Neuronal stem cell (in vitro differentiated cells): ENCODE measurements at regions not wholly inside any gene's neighbourhood (a gene's known extent, or its start where the extent isn't known, plus 50 kb on each side); places are given as distances from the start of the nearest gene placed in this dataset.

ENCODE experiments used
- DNase-seq: peaks from one replicate; pipeline ENCODE4 v3.0.0-alpha.2; 2013; ENCODE audit warnings: low spot score
- H2AFZ ChIP-seq: one replicate; pipeline ENCODE4 v1.6.1; 2013; ENCODE audit warnings: mild to moderate bottlenecking, low read length, inconsistent platforms
- H2AK5ac ChIP-seq: 2 replicates; pipeline ENCODE4 v1.6.1; 2013; ENCODE audit warnings: low read depth, mild to moderate bottlenecking, inconsistent platforms, low read length, moderate library complexity, mixed read lengths
- H2BK120ac ChIP-seq: 2 replicates; pipeline ENCODE4 v1.6.1; 2013; ENCODE audit warnings: low read depth, mild to moderate bottlenecking, inconsistent platforms, low read length, moderate library complexity, mixed read lengths
- H2BK12ac ChIP-seq: one replicate; pipeline ENCODE4 v1.6.1; 2013; ENCODE audit warnings: low read length, inconsistent platforms
- H2BK15ac ChIP-seq: 2 replicates; pipeline ENCODE4 v1.6.1; 2013; ENCODE audit warnings: mild to moderate bottlenecking, low read length, inconsistent platforms, mixed read lengths
- H2BK5ac ChIP-seq: one replicate; pipeline ENCODE4 v1.6.1; 2013; ENCODE audit warnings: inconsistent platforms, mild to moderate bottlenecking, low read length, moderate library complexity
- H3K14ac ChIP-seq: one replicate; pipeline ENCODE4 v1.6.1; 2013; ENCODE audit warnings: low read length, inconsistent platforms
- H3K18ac ChIP-seq: 2 replicates; pipeline ENCODE4 v1.6.1; 2013; ENCODE audit warnings: low read length, inconsistent platforms
- H3K23ac ChIP-seq: 2 replicates; pipeline ENCODE4 v1.6.1; 2013; ENCODE audit warnings: low read depth, mild to moderate bottlenecking, mixed read lengths, low read length, inconsistent platforms; ENCODE audit not compliant: poor library complexity
- H3K27ac ChIP-seq: replicated peaks from 3 replicates; pipeline ENCODE4 v1.5.1; 2013; ENCODE audit warnings: low read length, inconsistent platforms
- H3K27me3 ChIP-seq, 3 experiments: 2 replicates each; pipeline ENCODE4 v1.6.1; 2013; ENCODE audit warnings: low read length in 3 of 3, mild to moderate bottlenecking in 2 of 3, inconsistent platforms in 1 of 3, low read depth in 1 of 3, mixed read lengths in 1 of 3, moderate library complexity in 1 of 3; ENCODE audit not compliant: control insufficient read depth in 3 of 3, insufficient read depth in 3 of 3
- H3K36me3 ChIP-seq, 2 donors: replicated peaks in 1 of 2; 2 replicates each; pipeline ENCODE4 v1.6.1; 2013; ENCODE audit warnings: low read length in 2 of 2; ENCODE audit not compliant: control insufficient read depth in 2 of 2, insufficient read depth in 2 of 2
- H3K4ac ChIP-seq: 2 replicates; pipeline ENCODE4 v1.6.1; 2013; ENCODE audit warnings: inconsistent platforms, mild to moderate bottlenecking, low read length, moderate library complexity
- H3K4me1 ChIP-seq, 2 donors: 1 replicate in 1 of 2; 2 replicates in 1 of 2; pipeline ENCODE4 v1.6.1; 2013; ENCODE audit warnings: low read length in 2 of 2, low read depth in 1 of 2; ENCODE audit not compliant: control insufficient read depth in 2 of 2, insufficient read depth in 1 of 2
- H3K4me2 ChIP-seq: one replicate; pipeline ENCODE4 v1.6.1; 2013; ENCODE audit warnings: mild to moderate bottlenecking, low read length, inconsistent platforms; ENCODE audit not compliant: insufficient read depth, poor library complexity, severe bottlenecking
- H3K4me3 ChIP-seq, 2 donors: 2 replicates each; pipeline ENCODE4 v1.5.1; 2013; ENCODE audit warnings: low read length in 2 of 2, mild to moderate bottlenecking in 2 of 2, inconsistent platforms in 1 of 2, moderate library complexity in 1 of 2
- H3K79me1 ChIP-seq: one replicate; pipeline ENCODE4 v1.6.1; 2013; ENCODE audit warnings: low read depth, mild to moderate bottlenecking, inconsistent platforms, low read length, moderate library complexity
- H3K9ac ChIP-seq: one replicate; pipeline ENCODE4 v1.6.1; 2013; ENCODE audit warnings: mild to moderate bottlenecking, low read depth, low read length, inconsistent platforms; ENCODE audit not compliant: poor library complexity
- H3K9me3 ChIP-seq, 2 donors: replicated peaks in 1 of 2; 2 replicates each; pipeline versions ENCODE3 to v1.6.1; 2013; ENCODE audit warnings: low read length in 2 of 2, mild to moderate bottlenecking in 2 of 2, inconsistent platforms in 1 of 2, low read depth in 1 of 2, mixed read lengths in 1 of 2, moderate library complexity in 1 of 2; ENCODE audit not compliant: control insufficient read depth in 2 of 2, insufficient read depth in 1 of 2
- H4K8ac ChIP-seq: one replicate; pipeline ENCODE4 v1.6.1; 2013; ENCODE audit warnings: low read depth, mild to moderate bottlenecking, inconsistent platforms, low read length, moderate library complexity
- H4K91ac ChIP-seq: one replicate; pipeline ENCODE4 v1.6.1; 2013; ENCODE audit warnings: low read length, low read depth, mild to moderate bottlenecking, inconsistent platforms; ENCODE audit not compliant: poor library complexity
- WGBS, 2 donors: extraction: QIAGEN DNeasy Blood & Tissue Kit; methylation state at CpG; one replicate each; pipeline ENCODE4 v1.1.7; 2013; ENCODE audit warnings: missing lambda C conversion rate in 2 of 2, mixed read lengths in 1 of 2; ENCODE audit not compliant: insufficient read length in 2 of 2, insufficient replicate concordance in 1 of 2; ENCODE audit errors: extremely low coverage in 2 of 2; 5-methylcytosine and 5-hydroxymethylcytosine counted together

DNA sequence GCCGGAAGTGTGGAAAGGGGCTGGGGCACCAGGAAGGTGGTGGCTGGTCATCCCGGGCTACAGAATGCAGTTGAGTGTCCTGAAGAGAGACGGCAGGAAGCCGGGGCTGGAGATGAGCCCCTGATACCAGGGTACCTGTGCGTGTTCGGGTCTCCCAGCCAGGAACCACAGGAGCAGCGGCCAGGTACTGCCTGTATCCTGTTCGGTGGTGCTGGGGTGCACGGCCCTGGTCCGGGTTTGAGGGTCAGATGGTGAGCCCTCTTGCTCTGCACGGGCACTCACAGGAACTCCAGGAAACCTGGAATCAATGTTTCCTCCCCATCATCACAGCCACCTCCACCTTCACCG lies 253.1 kb upstream of the B3GAT1 start:
- Histone ChIP-seq H3K4me2 (no peak overlapping the region), H3K9ac (no peak overlapping the region), H3K27me3 (no peaks in the 10 kb centered on the region), H3K36me3 (no peaks in the 10 kb centered on the region), H3K23ac (no peak overlapping the region), H3K9me3 (peaks cover 0 to 8% of the 10 kb centered on the region in 2 donors), H2AFZ (no peak overlapping the region), H2BK120ac (no peak overlapping the region), H3K4ac (no peak overlapping the region), H2BK12ac (no peak overlapping the region), H4K91ac (no peak overlapping the region), H3K4me1 (peaks cover 0 to 2% of the 10 kb centered on the region in 2 donors), H3K14ac (peak overlapping the region; percentile 65), H2BK15ac (no peak overlapping the region), H3K4me3 (no peak overlapping the region), H3K27ac (no peak overlapping the region), H3K79me1 (no peaks in the 10 kb centered on the region), H4K8ac (no peak overlapping the region), H2BK5ac (peak overlapping the region; percentile 40), H3K18ac (no peak overlapping the region), H2AK5ac (no peak overlapping the region)
- WGBS, 2 donors: no CpG with 5 or more reads among the region's 12 CpGs
- no peak for DNase-seq

DNA sequence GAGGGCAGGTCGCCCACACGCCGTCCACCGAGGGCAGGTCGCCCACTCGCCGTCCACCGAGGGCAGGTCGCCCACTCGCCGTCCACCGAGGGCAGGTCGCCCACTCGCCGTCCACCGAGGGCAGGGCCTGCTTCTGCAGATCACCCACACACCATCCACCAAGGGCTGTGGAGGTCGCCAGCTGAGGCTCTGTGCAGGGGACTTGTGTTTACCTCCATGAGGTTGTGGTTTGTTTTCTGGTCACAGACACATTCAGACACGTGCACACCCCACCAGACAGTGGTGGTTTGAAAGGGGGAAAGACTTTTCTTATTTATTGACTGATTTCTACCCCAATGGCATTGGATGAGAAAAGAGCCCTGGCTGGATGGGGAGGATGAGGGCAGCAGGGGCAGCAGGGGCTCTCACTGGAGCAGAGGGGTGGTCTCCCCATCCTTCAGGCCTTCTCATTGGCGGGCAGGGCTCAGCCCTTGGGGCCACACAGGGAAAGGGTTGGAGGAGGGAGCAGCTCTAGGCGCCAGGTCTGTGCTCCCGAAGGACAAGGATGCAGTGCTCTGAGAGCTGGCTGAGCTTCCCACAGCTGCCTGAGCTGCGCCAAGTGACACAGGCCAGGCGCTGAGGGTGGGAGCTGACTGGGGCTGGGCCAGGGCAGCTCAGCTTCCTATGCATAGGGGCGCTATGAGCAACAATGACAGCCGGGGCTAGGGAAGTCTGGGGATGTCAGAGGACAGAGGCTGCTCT lies 252.6 kb upstream of the B3GAT1 start:
- H2BK15ac ChIP-seq: no peak overlapping the region
- no peak overlapping the region for H4K91ac ChIP-seq
- H4K8ac ChIP-seq: no peak overlapping the region
- no peak overlapping the region for H3K4me3 ChIP-seq
- H3K4me2 ChIP-seq: no peak overlapping the region
- H2AK5ac ChIP-seq: no peak overlapping the region
- peaks cover 0 to 10% of the 10 kb centered on the region in 2 donors for H3K9me3 ChIP-seq
- H3K36me3 ChIP-seq: no peaks in the 10 kb centered on the region
- peaks cover 0 to 2% of the 10 kb centered on the region in 2 donors for H3K4me1 ChIP-seq
- H3K23ac ChIP-seq: no peak overlapping the region
- H2AFZ ChIP-seq: no peak overlapping the region
- H2BK12ac ChIP-seq: no peak overlapping the region
- WGBS, 2 donors: no CpG with 5 or more reads among the region's 25 CpGs
- peak overlapping the region; percentile 40 for H2BK5ac ChIP-seq
- no peak overlapping the region for H2BK120ac ChIP-seq
- peak overlapping the region; percentile 65 for H3K14ac ChIP-seq
- H3K79me1 ChIP-seq: no peaks in the 10 kb centered on the region
- H3K4ac ChIP-seq: no peak overlapping the region
- no peak overlapping the region for H3K27ac ChIP-seq
- DNase-seq: no peak
- H3K9ac ChIP-seq: no peak overlapping the region
- no peaks in the 10 kb centered on the region for H3K27me3 ChIP-seq
- H3K18ac ChIP-seq: no peak overlapping the region

- Histone ChIP-seq H3K79me1 (no peaks in the 10 kb centered on the region), H2BK120ac (no peak overlapping the region), H3K18ac (no peak overlapping the region), H3K4me1 (peaks cover 0 to 2% of the 10 kb centered on the region in 2 donors), H3K36me3 (no peaks in the 10 kb centered on the region), H3K27me3 (no peaks in the 10 kb centered on the region), H2BK15ac (no peak overlapping the region), H3K9ac (no peak overlapping the region), H3K4ac (no peak overlapping the region), H4K91ac (no peak overlapping the region), H3K9me3 (peaks cover 0 to 10% of the 10 kb centered on the region in 2 donors), H3K4me2 (no peak overlapping the region), H2AFZ (no peak overlapping the region), H3K4me3 (no peak overlapping the region), H2BK12ac (no peak overlapping the region), H2BK5ac (no peak overlapping the region), H2AK5ac (no peak overlapping the region), H4K8ac (no peak overlapping the region), H3K14ac (no peak overlapping the region), H3K23ac (no peak overlapping the region), H3K27ac (no peak overlapping the region)
- DNase-seq: no peak
- no CpG with 5 or more reads among the region's 11 CpGs for WGBS, 2 donors
Observed at GRCh38 chr11:134663506-134664313, 251.7 kb upstream of the B3GAT1 start.

DNA sequence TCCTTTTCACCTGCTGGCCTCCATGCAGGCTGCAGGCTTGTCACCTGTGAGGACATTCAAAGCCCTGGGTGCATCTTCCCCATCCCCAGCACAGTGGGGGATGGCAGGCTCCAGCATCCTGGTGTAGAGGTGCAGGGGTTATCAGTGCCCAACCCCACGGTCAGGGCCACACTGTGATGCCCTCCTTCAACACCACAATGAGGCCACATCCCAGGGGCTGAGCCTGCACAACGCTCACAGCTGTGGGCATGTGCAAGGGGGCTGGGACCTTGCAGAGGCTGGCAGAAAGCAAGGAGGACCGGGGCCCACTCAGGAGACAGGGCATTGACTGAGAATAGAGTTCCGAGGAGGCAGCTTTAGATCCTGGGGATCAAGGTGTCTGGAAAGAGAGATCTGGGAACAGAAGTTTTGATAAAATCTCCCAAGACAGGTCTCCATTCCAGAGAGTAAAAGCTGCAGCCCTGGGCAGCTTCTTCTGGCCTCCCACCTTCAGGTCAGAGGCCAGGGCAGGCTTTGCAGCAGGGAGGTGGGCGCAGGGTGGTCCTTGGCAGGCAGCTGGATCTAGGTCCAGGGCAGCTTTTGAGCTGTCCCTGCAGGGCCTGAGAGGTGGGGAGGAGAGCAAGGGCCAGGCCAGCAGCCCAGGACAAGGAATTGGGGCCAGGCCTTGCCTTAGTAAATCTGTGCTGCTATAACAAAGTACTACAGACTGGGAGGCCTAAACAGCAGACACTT lies 250.8 kb upstream of the B3GAT1 start:
- no peak for DNase-seq

More for the DNA sequence above, 250.8 kb upstream of the B3GAT1 start:
- Histone ChIP-seq H3K27ac (no peak overlapping the region), H3K79me1 (no peaks in the 10 kb centered on the region), H2BK12ac (no peak overlapping the region), H3K4ac (no peak overlapping the region), H3K14ac (peak overlapping the region; percentile 86), H3K23ac (peak overlapping the region; percentile 66), H3K18ac (peak overlapping the region; percentile 74), H2AK5ac (peak overlapping the region; percentile 68), H3K36me3 (no peaks in the 10 kb centered on the region), H3K9ac (no peak overlapping the region), H3K27me3 (no peaks in the 10 kb centered on the region), H4K91ac (no peak overlapping the region), H2BK5ac (peak overlapping the region; percentile 76), H3K4me3 (no peak overlapping the region), H3K4me1 (peaks cover 0 to 2% of the 10 kb centered on the region in 2 donors), H3K4me2 (no peak overlapping the region), H2AFZ (no peak overlapping the region), H2BK120ac (no peak overlapping the region), H2BK15ac (no peak overlapping the region), H4K8ac (no peak overlapping the region), H3K9me3 (peaks cover 0 to 10% of the 10 kb centered on the region in 2 donors)
- no CpG with 5 or more reads among the region's 5 CpGs for WGBS, 2 donors
